GM23338 (cell line): ENCODE measurements at regions not wholly inside any gene's neighbourhood (a gene's known extent, or its start where the extent isn't known, plus 50 kb on each side); places are given as distances from the start of the nearest gene placed in this dataset.

Source experiments
- ATAC-seq: fragments of 200-7000 bp; cut with Tn5 transposase; 3 replicates; pipeline ENCODE4 v1.9.1; 2020
- DNase-seq: peaks from one replicate; pipeline ENCODE4 v3.0.0-alpha.2; 2015; ENCODE audit warnings: low spot score
- H2AFZ ChIP-seq: fragments of 200-600 bp; sonication (generic); 2 replicates; pipeline ENCODE4 v1.8.0; 2016; ENCODE audit warnings: antibody characterized with exemption, mild to moderate bottlenecking, moderate library complexity
- H3F3A ChIP-seq: fragments of 200-600 bp; sonication (generic); replicated peaks from 2 replicates; pipeline ENCODE4 v1.8.0; 2017; ENCODE audit warnings: antibody characterized with exemption, mixed run types, low read depth
- H3K27ac ChIP-seq: fragments of 200-600 bp; sonication (generic); 2 replicates; pipeline ENCODE4 v1.6.1; 2016; ENCODE audit warnings: low read depth
- H3K27me3 ChIP-seq: fragments of 200-600 bp; sonication (generic); 2 replicates; pipeline ENCODE4 v1.8.0; 2016; ENCODE audit warnings: mild to moderate bottlenecking, mixed run types, moderate library complexity; ENCODE audit not compliant: insufficient read depth
- H3K36me3 ChIP-seq: fragments of 200-600 bp; sonication (generic); 2 replicates; pipeline ENCODE4 v1.8.0; 2016; ENCODE audit warnings: mild to moderate bottlenecking; ENCODE audit not compliant: insufficient read depth
- H3K4me1 ChIP-seq: fragments of 200-600 bp; sonication (generic); 2 replicates; pipeline ENCODE4 v1.8.0; 2016; ENCODE audit warnings: mild to moderate bottlenecking, moderate library complexity; ENCODE audit not compliant: insufficient read depth
- H3K4me2 ChIP-seq: fragments of 200-600 bp; sonication (generic); 2 replicates; pipeline ENCODE4 v1.7.1; 2017; ENCODE audit warnings: mixed run types
- H3K4me3 ChIP-seq: fragments of 200-600 bp; sonication (generic); 2 replicates; pipeline ENCODE4 v1.6.1; 2016; ENCODE audit warnings: mixed run types
- H3K79me2 ChIP-seq: fragments of 200-600 bp; sonication (generic); replicated peaks from 2 replicates; pipeline ENCODE4 v1.8.0; 2017; ENCODE audit warnings: mild to moderate bottlenecking; ENCODE audit not compliant: insufficient read depth
- H3K9me2 ChIP-seq: fragments of 200-600 bp; sonication (generic); 2 replicates; pipeline ENCODE4 v1.8.0; 2017; ENCODE audit not compliant: insufficient read depth
- H4K20me1 ChIP-seq: fragments of 200-600 bp; sonication (generic); replicated peaks from 2 replicates; pipeline ENCODE4 v1.8.0; 2017; ENCODE audit warnings: mild to moderate bottlenecking; ENCODE audit not compliant: insufficient read depth
- H3K27ac Mint-ChIP-seq: 2 replicates; pipeline ENCODE4 v1.8.0; 2020; ENCODE audit warnings: inconsistent platforms, mild to moderate bottlenecking, moderate library complexity, mixed read lengths
- H3K27me3 Mint-ChIP-seq: 3 replicates; pipeline ENCODE4 v1.8.0; 2022; ENCODE audit warnings: low read depth, mild to moderate bottlenecking, moderate library complexity, mixed read lengths, inconsistent platforms; ENCODE audit not compliant: insufficient read depth, poor library complexity
- H3K36me3 Mint-ChIP-seq: 3 replicates; pipeline ENCODE4 v1.8.0; 2021; ENCODE audit warnings: low read depth, mild to moderate bottlenecking, inconsistent platforms, moderate library complexity, mixed read lengths
- H3K4me1 Mint-ChIP-seq: 3 replicates; pipeline ENCODE4 v1.8.0; 2020; ENCODE audit warnings: mild to moderate bottlenecking, inconsistent platforms, mixed read lengths
- H3K4me3 Mint-ChIP-seq: 3 replicates; pipeline ENCODE4 v1.8.0; 2021; ENCODE audit warnings: moderate library complexity, mild to moderate bottlenecking, inconsistent platforms, mixed read lengths
- H3K9me3 Mint-ChIP-seq: 3 replicates; pipeline ENCODE4 v1.8.0; 2020; ENCODE audit warnings: moderate library complexity, mild to moderate bottlenecking, inconsistent platforms, mixed read lengths
- EZH2phosphoT487 ChIP-seq: fragments of 200-600 bp; sonication (generic); IDR thresholded peaks from one replicate; pipeline ENCODE4 v1.8.1; 2018; ENCODE audit warnings: antibody characterized with exemption; ENCODE audit not compliant: unreplicated experiment
- JUNB ChIP-seq: IDR thresholded peaks from one replicate; pipeline ENCODE4 v1.6.1; 2016; ENCODE audit warnings: antibody characterized with exemption; ENCODE audit not compliant: unreplicated experiment
- POLR2AphosphoS5 ChIP-seq: IDR thresholded peaks from 2 replicates; pipeline ENCODE4 v1.6.1; 2016; ENCODE audit warnings: antibody characterized with exemption, low read depth
- STAT1 ChIP-seq: IDR thresholded peaks from one replicate; pipeline ENCODE4 v1.6.1; 2016; ENCODE audit warnings: antibody characterized with exemption; ENCODE audit not compliant: unreplicated experiment
- ZNF114 ChIP-seq: fragments of 250-450 bp; sonication (Bioruptor Pico); IDR thresholded peaks from 2 replicates; pipeline ENCODE4 v1.5.0; 2020; ENCODE audit warnings: mild to moderate bottlenecking, moderate library complexity
- ZNF331 ChIP-seq: fragments of 250-450 bp; sonication (Bioruptor Pico); IDR thresholded peaks from 2 replicates; pipeline ENCODE4 v1.5.0; 2020; ENCODE audit warnings: low read depth, mild to moderate bottlenecking, moderate library complexity
- ZNF462 ChIP-seq: fragments of 250-450 bp; sonication (Bioruptor Pico); IDR thresholded peaks from 2 replicates; pipeline ENCODE4 v1.5.0; 2020; ENCODE audit warnings: mild to moderate bottlenecking, moderate library complexity

- TF ChIP-seq ZNF462 (CRISPR knock-in tag) (no peak), ZNF114 (CRISPR knock-in tag) (no peak), JUNB (no peak), ZNF331 (CRISPR knock-in tag) (no peak), EZH2phosphoT487 (no peak), STAT1 (no peak), POLR2AphosphoS5 (no peak)
Measured at GRCh38 chr15:50837256-50837770, 71.2 kb upstream of the AP4E1 start (continued).

- Histone ChIP-seq H3K79me2 (no peaks in the 10 kb centered on the region), H3K9me2 (no peaks in the 10 kb centered on the region), H3K27ac (no peak overlapping the region), H3K4me1 (no peaks in the 10 kb centered on the region), H2AFZ (peak overlapping the region; percentile 80; the same call in 1 of the 2 replicates), H3K4me2 (no peak overlapping the region), H3K4me3 (no peak overlapping the region), H3K36me3 (no peaks in the 10 kb centered on the region), H3K27me3 (no peaks in the 10 kb centered on the region), H4K20me1 (no peaks in the 10 kb centered on the region), H3F3A (no peaks in the 10 kb centered on the region)
- peak; percentile 6 for DNase-seq
- no peak overlapping the region for H3K4me3 Mint-ChIP-seq
- H3K27me3 Mint-ChIP-seq = no peaks in the 10 kb centered on the region
- no peak for ATAC-seq
- no peaks in the 10 kb centered on the region for H3K36me3 Mint-ChIP-seq
- H3K27ac Mint-ChIP-seq = peak overlapping the region; percentile 35; the same call in 1 of the 2 replicates
- peaks cover 4% of the 10 kb centered on the region; the same call in 2 of the 3 replicates for H3K4me1 Mint-ChIP-seq
- H3K9me3 Mint-ChIP-seq = no peaks in the 10 kb centered on the region
- TF ChIP-seq ZNF462 (CRISPR knock-in tag) = no peak
Measured at GRCh38 chr15:50830477-50831354, 65.2 kb upstream of the SPPL2A start.
